Right ventricle myocardium superior (tissue), 1 donor: ENCODE measurements at regions not wholly inside any gene's neighbourhood (a gene's known extent, or its start where the extent isn't known, plus 50 kb on each side); places are given as distances from the start of the nearest gene placed in this dataset.

Experiments
- ATAC-seq: fragments of 200-7000 bp; cut with Tn5 transposase; one replicate; pipeline ENCODE4 v1.9.1; 2020; ENCODE audit warnings: mild to moderate bottlenecking; ENCODE audit not compliant: poor library complexity
- DNase-seq: peaks from one replicate; pipeline ENCODE4 v3.0.0-alpha.2; 2020
- intact Hi-C: fragments of 100-400 bp; cut with DNase I; formaldehyde crosslinking; loops from one replicate; pipeline ENCODE4 v1.11.2; 2022
- donor health status: DM: no; HTN: yes; CAD: no; lungs with severe emphysema.

- intact Hi-C loops: no loop called here
- ATAC-seq: no peak
- DNase-seq: no peak
These were observed 284.3 kb downstream of the EPM2A start for GRCh38 chr6:145451029-145451428.

- ATAC-seq (no peak), DNase-seq (no peak)
- intact Hi-C loops: no loop called here
These were observed 281.9 kb downstream of the EPM2A start for GRCh38 chr6:145453376-145453775.

GRCh38 chr6:145454006-145454405 is 281.3 kb downstream of the EPM2A start:
- ATAC-seq: no peak
- DNase-seq: no peak
- intact Hi-C loops: no loop called here

GRCh38 chr6:145457556-145457955 is 277.8 kb downstream of the EPM2A start:
- intact Hi-C loops: no loop called here
- no peak for DNase-seq
- ATAC-seq: no peak

- intact Hi-C loops: no loop called here
- DNase-seq: no peak
- no peak for ATAC-seq
These were observed 266.8 kb downstream of the EPM2A start for GRCh38 chr6:145468534-145468933.

GRCh38 chr6:145469021-145469420 is 266.3 kb downstream of the EPM2A start:
- intact Hi-C loops: no loop called here
- no peak for DNase-seq
- no peak for ATAC-seq

- DNase-seq (no peak), ATAC-seq (no peak)
- intact Hi-C loops: no loop called here
These were observed 259.4 kb downstream of the EPM2A start for GRCh38 chr6:145475794-145476396.

- no peak for DNase-seq
- intact Hi-C loops: no loop called here
- no peak for ATAC-seq
These were observed 255.3 kb downstream of the EPM2A start for GRCh38 chr6:145480024-145480423.

- ATAC-seq (no peak), DNase-seq (no peak)
- intact Hi-C loops: no loop called here
These were observed 251.9 kb downstream of the EPM2A start for GRCh38 chr6:145483191-145483996.

- intact Hi-C loops: no loop called here
- ATAC-seq: no peak
- no peak for DNase-seq
These were observed 250.0 kb downstream of the EPM2A start for GRCh38 chr6:145485288-145485687.

- no peak for ATAC-seq
- DNase-seq: no peak
- intact Hi-C loops: no loop called here
These were observed 249.0 kb downstream of the EPM2A start for GRCh38 chr6:145486306-145486705.

GRCh38 chr6:145489583-145489982 is 245.7 kb downstream of the EPM2A start:
- intact Hi-C loops: no loop called here
- DNase-seq (no peak), ATAC-seq (no peak)

- intact Hi-C loops: no loop called here
- ATAC-seq: no peak
- DNase-seq: no peak
These were observed 245.3 kb downstream of the EPM2A start for GRCh38 chr6:145490068-145490467.

GRCh38 chr6:145491126-145491525 is 244.2 kb downstream of the EPM2A start:
- DNase-seq (no peak), ATAC-seq (no peak)

GRCh38 chr6:145497006-145497405 is 238.3 kb downstream of the EPM2A start:
- ATAC-seq (no peak), DNase-seq (no peak)
- intact Hi-C loops: no loop called here

More at GRCh38 chr6:145491126-145491525, 244.2 kb downstream of the EPM2A start:
- intact Hi-C loops: no loop called here

- intact Hi-C loops: no loop called here
- ATAC-seq (no peak), DNase-seq (no peak)
These were observed 236.9 kb downstream of the EPM2A start for GRCh38 chr6:145498425-145498824.

GRCh38 chr6:145502416-145502815 is 232.9 kb downstream of the EPM2A start:
- no peak for ATAC-seq
- DNase-seq: no peak

GRCh38 chr6:145506136-145506535 is 229.2 kb downstream of the EPM2A start:
- no peak for DNase-seq
- no peak for ATAC-seq
- intact Hi-C loops: no loop called here

More at GRCh38 chr6:145502416-145502815, 232.9 kb downstream of the EPM2A start:
- intact Hi-C loops: no loop called here

GRCh38 chr6:145506565-145506964 is 228.8 kb downstream of the EPM2A start:
- ATAC-seq: no peak
- intact Hi-C loops: no loop called here
- no peak for DNase-seq

- DNase-seq (no peak), ATAC-seq (no peak)
- intact Hi-C loops: no loop called here
These were observed 228.1 kb downstream of the EPM2A start for GRCh38 chr6:145507239-145507638.
